Loucy (cell line): ENCODE measurements at regions not wholly inside any gene's neighbourhood (a gene's known extent, or its start where the extent isn't known, plus 50 kb on each side); places are given as distances from the start of the nearest gene placed in this dataset.

Source experiments
- H2AFZ ChIP-seq: fragments of 200-600 bp; sonication (generic); 2 replicates; pipeline ENCODE4 v1.6.0; 2016; ENCODE audit warnings: antibody characterized with exemption, mild to moderate bottlenecking, low read length, moderate library complexity
- H3F3A ChIP-seq: fragments of 200-600 bp; 2 replicates; pipeline ENCODE4 v1.6.0; 2016; ENCODE audit warnings: antibody characterized with exemption, low read depth, mild to moderate bottlenecking
- H3K27me3 ChIP-seq: fragments of 200-600 bp; sonication (generic); 2 replicates; pipeline ENCODE4 v1.6.1; 2014; ENCODE audit warnings: low read length, mild to moderate bottlenecking; ENCODE audit not compliant: insufficient read depth, poor library complexity, severe bottlenecking
- H3K36me3 ChIP-seq: fragments of 200-600 bp; sonication (generic); 2 replicates; pipeline ENCODE4 v1.6.1; 2016; ENCODE audit warnings: low read length; ENCODE audit not compliant: insufficient read depth
- H3K4me1 ChIP-seq: fragments of 200-600 bp; sonication (generic); 2 replicates; pipeline ENCODE4 v1.5.1; 2014; ENCODE audit warnings: low read length, mild to moderate bottlenecking; ENCODE audit not compliant: insufficient read depth, poor library complexity, severe bottlenecking
- H3K4me2 ChIP-seq: fragments of 200-600 bp; sonication (generic); 2 replicates; pipeline ENCODE4 v1.6.0; 2014; ENCODE audit warnings: antibody characterized with exemption, low read length, low read depth, mild to moderate bottlenecking; ENCODE audit not compliant: poor library complexity, severe bottlenecking
- H3K4me3 ChIP-seq: fragments of 200-600 bp; sonication (generic); 2 replicates; pipeline ENCODE4 v1.5.1; 2014; ENCODE audit warnings: low read length, mild to moderate bottlenecking, mixed read lengths; ENCODE audit not compliant: poor library complexity, severe bottlenecking
- H3K79me2 ChIP-seq: fragments of 200-600 bp; sonication (generic); 2 replicates; pipeline ENCODE4 v1.6.1; 2014; ENCODE audit warnings: low read length; ENCODE audit not compliant: insufficient read depth
- H3K9ac ChIP-seq: fragments of 200-600 bp; sonication (generic); 2 replicates; pipeline ENCODE4 v1.6.0; 2014; ENCODE audit warnings: mild to moderate bottlenecking, low read depth, low read length, moderate library complexity; ENCODE audit not compliant: poor library complexity, severe bottlenecking
- H3K9me2 ChIP-seq: fragments of 200-600 bp; sonication (generic); replicated peaks from 2 replicates; pipeline ENCODE4 v1.6.1; 2016; ENCODE audit warnings: low read depth, low read length, mixed read lengths
- H3K9me3 ChIP-seq: fragments of 200-600 bp; sonication (generic); 2 replicates; pipeline ENCODE4 v1.6.1; 2014; ENCODE audit warnings: mild to moderate bottlenecking, antibody characterized with exemption, low read length, low read depth; ENCODE audit not compliant: insufficient read depth
- H4K20me1 ChIP-seq: fragments of 200-600 bp; sonication (generic); 2 replicates; pipeline ENCODE4 v1.6.0; 2014; ENCODE audit warnings: antibody characterized with exemption, low read length, mild to moderate bottlenecking; ENCODE audit not compliant: insufficient read depth, poor library complexity, severe bottlenecking
- CTCF ChIP-seq: fragments of 200-600 bp; sonication (generic); conservative IDR thresholded peaks from 2 replicates; pipeline ENCODE4 v1.5.1; 2014; ENCODE audit warnings: mild to moderate bottlenecking, antibody characterized with exemption, low read length
- EZH2phosphoT487 ChIP-seq: fragments of 200-600 bp; IDR thresholded peaks from 2 replicates; pipeline ENCODE4 v1.6.1; 2018; ENCODE audit warnings: antibody characterized with exemption, mild to moderate bottlenecking, moderate library complexity, borderline replicate concordance

GRCh38 chr17:68185820-68186219 lies 62.0 kb upstream of the AMZ2 start:
- peak overlapping the region; percentile 78 for H3K9ac ChIP-seq
- TF ChIP-seq EZH2phosphoT487, result no peak
- no peak for TF ChIP-seq CTCF

DNA sequence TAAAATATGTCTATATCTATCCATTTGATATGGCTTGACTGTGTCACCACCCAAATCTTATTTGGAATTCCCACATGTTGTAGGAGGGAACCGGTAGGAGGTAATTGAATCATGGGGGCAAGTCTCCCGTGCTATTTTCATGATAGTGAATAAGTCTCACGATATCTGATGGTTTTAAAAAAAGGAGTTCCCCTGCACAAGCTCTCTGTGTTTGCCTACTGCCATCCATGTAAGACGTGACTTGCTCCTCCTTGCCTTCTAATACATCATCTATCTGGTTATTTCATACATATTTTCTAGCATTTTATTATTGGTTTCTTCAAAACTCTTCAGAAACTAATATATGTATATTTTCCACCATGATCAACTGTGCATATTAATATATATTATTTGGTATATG lies 57.3 kb upstream of the AMZ2 start:
- H4K20me1 ChIP-seq, result no peaks in the 10 kb centered on the region
- no peak overlapping the region for H2AFZ ChIP-seq
- no peak overlapping the region for H3K4me2 ChIP-seq
- no peaks in the 10 kb centered on the region; the same call in 1 of the 2 replicates for H3F3A ChIP-seq
- no peak for TF ChIP-seq CTCF
- TF ChIP-seq EZH2phosphoT487, result no peak
- H3K79me2 ChIP-seq, result peaks cover 16% of the 10 kb centered on the region
- no peaks in the 10 kb centered on the region for H3K27me3 ChIP-seq
- no peak overlapping the region for H3K9ac ChIP-seq
- H3K4me3 ChIP-seq, result no peak overlapping the region
- H3K9me3 ChIP-seq, result no peaks in the 10 kb centered on the region
- H3K36me3 ChIP-seq, result no peaks in the 10 kb centered on the region
- no peaks in the 10 kb centered on the region for H3K9me2 ChIP-seq
- H3K4me1 ChIP-seq, result peaks cover 20% of the 10 kb centered on the region

More at GRCh38 chr17:68185820-68186219, 62.0 kb upstream of the AMZ2 start:
- H3K9me2 ChIP-seq, result no peaks in the 10 kb centered on the region
- no peak overlapping the region for H3K4me3 ChIP-seq
- peak overlapping the region; percentile 90 for H3K4me2 ChIP-seq
- H4K20me1 ChIP-seq, result no peaks in the 10 kb centered on the region
- no peak overlapping the region for H2AFZ ChIP-seq
- no peaks in the 10 kb centered on the region for H3K27me3 ChIP-seq
- H3F3A ChIP-seq, result no peaks in the 10 kb centered on the region
- no peaks in the 10 kb centered on the region for H3K9me3 ChIP-seq
- peaks cover 53% of the 10 kb centered on the region for H3K79me2 ChIP-seq
- H3K36me3 ChIP-seq, result no peaks in the 10 kb centered on the region
- peaks cover 57% of the 10 kb centered on the region for H3K4me1 ChIP-seq

DNA sequence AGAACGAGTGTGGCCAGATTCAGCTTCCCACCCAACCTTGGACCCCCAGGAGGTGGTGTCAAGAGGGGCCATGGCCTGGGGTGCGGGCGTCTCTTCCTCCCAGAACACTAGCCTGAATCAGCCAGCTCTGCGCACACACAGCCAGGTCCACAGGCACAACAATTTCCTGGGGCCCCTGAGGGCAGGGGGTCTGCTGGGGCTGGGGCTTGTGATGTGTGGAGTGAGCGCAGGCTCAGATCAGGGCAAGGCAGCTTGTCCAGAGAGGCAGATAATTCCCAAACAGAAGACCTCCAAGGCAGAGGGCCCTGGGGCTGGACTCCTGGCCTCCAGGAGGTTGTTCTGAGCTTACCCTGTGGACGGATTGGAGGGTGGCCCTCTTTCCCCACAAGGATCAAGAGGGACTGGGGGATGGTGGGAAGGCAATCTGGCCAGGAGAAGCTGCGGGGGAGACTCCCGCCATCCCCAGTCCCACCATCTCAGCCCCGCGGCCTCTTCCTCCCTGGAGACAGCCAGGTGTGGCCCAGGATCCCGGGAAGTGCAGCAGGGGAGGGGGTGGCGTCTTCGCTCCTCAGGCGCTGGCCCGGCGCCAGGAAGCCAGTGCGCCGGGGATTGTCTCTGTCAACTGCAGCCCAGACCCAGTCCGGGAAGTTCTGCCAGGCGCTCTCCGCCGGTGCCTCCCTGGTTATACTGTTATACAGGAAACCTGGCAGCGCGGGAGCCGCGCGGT lies 52.0 kb upstream of the AMZ2 start:
- H3K27me3 ChIP-seq, result no peaks in the 10 kb centered on the region
- no peak for TF ChIP-seq CTCF
- no peaks in the 10 kb centered on the region for H3K79me2 ChIP-seq
- H3K36me3 ChIP-seq, result no peaks in the 10 kb centered on the region
- no peak overlapping the region for H3K4me2 ChIP-seq
- no peak overlapping the region for H2AFZ ChIP-seq
- H3K9me3 ChIP-seq, result no peaks in the 10 kb centered on the region
- H3F3A ChIP-seq, result no peaks in the 10 kb centered on the region; the same call in 1 of the 2 replicates
- no peak overlapping the region for H3K9ac ChIP-seq
- peaks cover under 1% of the 10 kb centered on the region for H3K4me1 ChIP-seq
- H3K4me3 ChIP-seq, result no peak overlapping the region
- H3K9me2 ChIP-seq, result no peaks in the 10 kb centered on the region
- H4K20me1 ChIP-seq, result no peaks in the 10 kb centered on the region
